ENCODE measurements at regions not wholly inside any gene's neighbourhood (a gene's known extent, or its start where the extent isn't known, plus 50 kb on each side); places are given as distances from the start of the nearest gene placed in this dataset.

DNA sequence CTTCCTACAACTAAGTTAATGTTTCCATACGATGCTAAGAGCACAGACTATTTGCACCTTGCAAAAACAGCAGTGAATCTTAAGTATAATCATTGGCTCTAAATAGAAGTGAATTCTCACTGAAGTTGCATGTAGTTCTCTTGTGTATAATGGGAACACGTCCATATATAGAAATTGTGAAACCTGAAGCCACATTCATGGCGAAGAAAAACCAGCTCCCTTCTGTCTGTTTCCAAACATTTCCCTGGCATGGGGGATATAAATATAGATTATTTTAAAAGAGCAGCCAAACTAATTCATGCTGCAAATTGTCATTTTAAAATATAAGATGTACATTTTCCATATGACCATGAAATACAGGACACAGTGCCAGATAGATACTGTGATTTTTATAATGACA lies 71.1 kb downstream of the TRAM1L1 start:
- no peak for DNase-seq (ENCODE audit: low read depth, low spot score)

DNA sequence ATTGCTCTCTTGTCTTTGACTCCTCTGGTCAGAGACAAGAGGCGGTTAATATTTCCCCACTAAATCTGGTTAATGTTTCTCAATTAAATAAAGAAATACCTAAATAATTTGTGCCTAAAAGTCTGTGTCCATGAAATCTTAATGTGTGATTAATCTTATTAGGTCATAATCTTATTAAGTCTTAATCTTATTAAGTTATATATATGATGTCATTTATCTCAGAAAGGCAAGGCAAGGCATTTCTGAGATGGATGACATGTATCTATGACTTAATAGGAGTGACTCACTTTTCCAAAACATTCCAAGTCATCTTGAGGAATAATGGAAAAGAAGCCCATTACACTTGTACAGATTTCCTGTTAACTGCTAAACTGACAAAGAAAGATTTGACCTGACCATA lies 74.7 kb downstream of the TRAM1L1 start:
- no peak for DNase-seq (ENCODE audit: low read depth, low spot score)

- no peak for DNase-seq (ENCODE audit: low read depth, low spot score)
These were observed 84.3 kb downstream of the TRAM1L1 start for GRCh38 chr4:117001077-117001476.

DNA sequence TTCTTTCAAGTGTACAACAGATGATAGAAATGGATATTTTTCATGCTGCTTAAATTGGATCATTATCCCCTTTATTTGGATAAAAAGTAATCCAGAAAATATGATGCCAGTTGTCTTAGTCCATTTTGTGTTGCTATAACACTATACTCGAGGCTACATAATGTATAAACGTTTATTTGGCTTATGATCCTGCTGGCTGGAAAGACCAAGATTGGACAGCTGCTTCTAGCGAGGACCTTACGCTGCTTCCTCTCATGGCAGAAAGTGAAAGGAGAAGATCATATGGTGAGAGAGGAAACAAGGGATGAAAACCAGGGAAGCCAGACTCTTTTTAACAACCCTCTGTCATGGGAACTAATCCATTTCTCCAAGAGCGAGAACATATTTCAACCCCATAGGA lies 102.7 kb downstream of the TRAM1L1 start:
- no peak for DNase-seq (ENCODE audit: low read depth, low spot score)

DNA sequence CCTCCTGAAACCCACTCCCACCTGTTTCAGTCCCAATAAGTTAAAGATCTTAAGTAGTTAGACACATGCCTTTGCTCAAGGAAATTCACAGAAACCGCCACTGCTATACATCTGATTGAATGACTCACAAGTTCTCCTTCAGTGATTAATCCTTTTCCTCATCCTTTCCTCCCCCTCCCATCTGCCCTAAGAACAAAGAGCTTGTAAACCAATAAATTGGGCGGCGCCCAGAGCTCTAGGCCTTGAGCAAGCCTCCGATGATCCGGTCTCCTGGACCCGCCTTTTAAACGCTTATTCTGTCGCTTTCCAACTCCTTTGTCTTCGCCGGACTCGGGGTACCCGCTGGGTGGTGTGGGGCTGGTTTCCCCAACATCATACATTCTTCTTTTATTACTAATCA lies 104.9 kb downstream of the TRAM1L1 start:
- DNase-seq (ENCODE audit: low read depth, low spot score): peak; percentile 23

DNA sequence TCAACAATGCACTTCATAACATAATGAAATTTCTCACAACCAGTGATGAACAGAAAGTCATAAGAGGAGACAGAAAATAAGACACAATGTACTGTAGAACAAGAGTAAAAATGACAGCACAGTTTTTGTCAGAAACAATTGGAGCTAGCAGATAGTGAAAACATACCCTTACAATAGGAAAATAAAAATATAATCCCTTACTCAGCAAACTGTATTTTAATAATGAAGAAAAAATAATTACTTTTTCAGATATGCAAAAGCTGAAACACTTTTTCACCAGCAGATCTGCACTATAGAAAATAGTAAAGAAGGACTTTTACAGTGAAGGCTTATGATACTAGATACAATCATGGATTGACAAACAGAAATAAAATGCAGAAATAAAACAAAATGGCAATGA lies 126.3 kb downstream of the TRAM1L1 start:
- DNase-seq (ENCODE audit: low read depth, low spot score): no peak

DNA sequence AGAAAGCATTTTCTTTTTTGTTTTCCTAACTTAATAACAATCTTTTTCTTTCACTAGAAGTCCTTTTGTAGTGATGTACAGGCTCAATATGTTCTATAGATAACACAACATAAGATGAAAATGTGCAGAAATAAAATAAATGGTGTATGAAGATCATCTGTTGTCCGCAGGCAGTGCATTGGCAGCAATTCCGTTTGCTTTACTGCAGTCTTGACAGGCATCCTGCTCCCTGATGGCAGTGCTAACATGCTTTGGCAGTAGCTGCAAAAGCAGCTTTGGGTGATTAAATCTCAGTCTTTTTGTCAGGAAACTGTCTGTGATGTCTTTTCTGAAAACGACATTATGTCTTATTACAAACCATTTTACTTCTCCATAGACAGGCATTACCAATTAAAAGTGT lies 131.4 kb downstream of the TRAM1L1 start:
- peak; percentile 3 for DNase-seq (ENCODE audit: low read depth, low spot score)

DNA sequence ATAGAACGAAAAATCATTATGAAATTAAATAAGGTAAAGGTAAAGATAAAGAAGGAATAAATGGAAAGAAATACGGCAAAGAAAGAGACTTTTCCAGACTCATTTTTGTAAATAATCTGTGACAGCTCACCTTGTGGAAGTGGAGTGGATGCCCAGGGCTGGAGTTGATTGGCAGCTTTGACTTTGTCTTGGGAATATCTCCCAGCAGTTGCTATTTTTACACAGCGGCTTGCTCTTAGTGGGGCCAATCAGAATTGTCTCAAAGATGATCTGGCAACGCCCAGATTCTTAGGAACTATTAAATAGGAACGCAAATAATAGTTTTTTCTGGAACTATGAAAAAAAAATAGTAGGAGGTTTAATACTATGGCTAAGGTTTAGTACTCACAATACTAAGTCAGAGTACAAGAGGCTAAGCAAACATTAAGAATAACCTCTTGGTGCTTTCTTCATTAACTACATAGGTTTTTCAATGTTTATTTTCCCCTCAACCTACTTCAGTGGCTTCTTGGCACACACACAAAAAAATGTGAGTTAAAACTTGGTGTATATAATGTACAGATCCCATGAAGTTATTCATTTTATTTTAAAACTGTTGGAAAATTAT lies 132.7 kb downstream of the TRAM1L1 start:
- DNase-seq (ENCODE audit: low read depth, low spot score): no peak

DNA sequence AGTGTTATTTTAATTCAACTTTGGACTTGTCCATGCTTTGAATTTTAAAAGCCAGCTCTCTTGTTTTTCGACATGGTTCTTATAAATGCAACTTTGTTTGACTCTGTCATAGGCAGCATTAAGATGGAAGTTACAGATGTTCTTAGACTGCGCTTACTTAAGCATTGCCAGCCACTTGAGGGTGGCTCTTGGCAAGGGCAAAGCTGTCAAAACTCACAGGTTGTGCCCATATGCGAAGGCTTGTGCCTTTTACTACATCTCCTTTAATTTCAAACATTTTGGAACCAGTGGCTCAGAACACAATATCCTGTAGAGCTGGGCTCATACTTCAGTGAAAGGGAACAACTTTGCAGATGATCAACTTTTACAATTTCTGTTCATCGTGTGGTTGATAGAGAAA lies 135.5 kb downstream of the TRAM1L1 start:
- DNase-seq (ENCODE audit: low read depth, low spot score): no peak

DNA sequence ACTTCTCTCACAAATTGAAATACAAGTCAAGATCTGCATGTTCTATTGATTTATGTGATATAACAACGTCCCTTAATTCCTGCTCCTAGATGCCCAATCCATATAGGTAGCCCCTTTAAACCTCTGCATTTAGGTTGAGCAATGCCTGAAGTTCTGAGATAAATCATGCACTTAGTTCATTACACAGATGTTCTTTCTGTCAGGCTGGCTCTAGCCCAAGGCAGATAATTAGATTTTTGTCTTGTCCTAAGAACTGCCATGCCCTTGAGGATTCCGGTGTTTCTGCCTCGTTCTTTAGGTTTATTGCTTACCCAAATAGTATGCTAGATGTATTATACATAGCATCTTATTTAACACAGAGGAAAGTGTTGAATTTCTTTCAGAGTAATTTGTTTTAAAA lies 143.1 kb downstream of the TRAM1L1 start:
- DNase-seq (ENCODE audit: low read depth, low spot score): no peak

DNA sequence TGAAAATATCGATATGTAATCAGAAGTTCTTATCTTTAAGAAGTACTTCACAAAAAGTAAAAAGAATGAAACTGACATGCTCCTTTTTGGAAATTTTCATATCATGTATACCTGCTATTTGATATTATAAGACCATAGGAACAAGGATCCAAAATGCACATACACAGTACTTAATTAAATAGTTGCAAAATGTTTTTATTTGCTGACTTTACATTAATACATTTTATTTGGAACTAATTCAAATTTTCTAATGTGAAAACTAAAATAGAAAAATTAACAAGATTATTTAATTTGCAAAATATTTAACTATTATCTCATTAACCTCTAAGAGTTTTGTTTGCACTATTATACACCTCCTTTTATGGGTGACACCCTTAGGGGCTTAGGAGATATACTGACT lies 155.0 kb downstream of the TRAM1L1 start:
- no peak for DNase-seq (ENCODE audit: low read depth, low spot score)

DNA sequence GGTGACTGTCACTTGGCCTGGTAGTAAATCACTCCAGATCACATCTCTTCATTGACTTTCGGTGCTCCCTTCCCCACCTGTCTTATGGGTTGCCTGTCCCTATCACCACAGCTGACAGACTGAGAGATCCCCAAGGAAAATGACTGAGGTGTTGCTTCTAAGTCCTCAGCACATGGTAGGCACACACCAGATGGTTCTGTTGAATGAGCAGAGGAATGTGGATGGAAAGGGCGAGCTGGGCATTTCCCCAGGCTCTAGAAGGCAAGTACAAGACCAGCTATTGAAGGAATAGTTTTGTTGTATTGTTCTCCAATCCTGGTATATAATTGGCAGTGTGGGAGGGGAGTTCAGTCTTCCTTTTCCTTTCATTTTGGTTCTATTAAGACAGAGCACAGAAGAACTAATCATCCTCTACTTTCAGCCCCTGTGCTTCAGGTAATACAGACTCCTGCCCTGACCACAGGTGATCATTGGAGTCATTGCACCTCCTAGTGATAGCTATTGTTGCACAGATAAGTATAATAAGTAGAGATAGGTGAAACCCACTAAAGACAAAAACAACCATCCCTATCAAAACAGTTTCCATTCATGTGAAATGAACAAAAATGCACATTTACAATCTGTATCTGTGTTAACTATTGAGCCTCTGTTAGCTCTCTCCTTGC lies 158.6 kb downstream of the TRAM1L1 start:
- peak; percentile 1 for DNase-seq (ENCODE audit: low read depth, low spot score)

- DNase-seq (ENCODE audit: low read depth, low spot score): peak; percentile 69
These were observed 159.4 kb downstream of the TRAM1L1 start for GRCh38 chr4:116925900-116926457.

GRCh38 chr4:116923389-116923788 lies 162.0 kb downstream of the TRAM1L1 start:
- no peak for DNase-seq (ENCODE audit: low read depth, low spot score)

DNA sequence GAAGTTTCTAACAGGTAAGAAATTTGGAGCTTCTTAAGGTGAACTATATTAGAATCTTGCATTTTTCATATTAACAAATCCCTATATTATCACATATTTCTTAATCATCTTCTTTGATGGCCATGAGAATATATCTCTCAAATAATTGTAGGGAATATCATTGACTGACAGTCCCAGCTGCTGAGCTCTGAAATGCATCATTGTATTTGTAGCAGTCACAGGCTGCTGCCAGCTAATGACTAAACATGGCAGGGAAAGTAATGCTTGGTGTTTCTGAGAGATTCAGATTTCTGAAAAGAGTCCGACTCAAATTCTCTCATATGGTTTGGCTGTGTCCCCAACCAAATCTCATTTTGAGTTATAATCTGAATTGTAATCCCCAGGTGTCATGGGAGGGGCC lies 171.9 kb downstream of the TRAM1L1 start:
- DNase-seq (ENCODE audit: low read depth, low spot score): no peak

DNA sequence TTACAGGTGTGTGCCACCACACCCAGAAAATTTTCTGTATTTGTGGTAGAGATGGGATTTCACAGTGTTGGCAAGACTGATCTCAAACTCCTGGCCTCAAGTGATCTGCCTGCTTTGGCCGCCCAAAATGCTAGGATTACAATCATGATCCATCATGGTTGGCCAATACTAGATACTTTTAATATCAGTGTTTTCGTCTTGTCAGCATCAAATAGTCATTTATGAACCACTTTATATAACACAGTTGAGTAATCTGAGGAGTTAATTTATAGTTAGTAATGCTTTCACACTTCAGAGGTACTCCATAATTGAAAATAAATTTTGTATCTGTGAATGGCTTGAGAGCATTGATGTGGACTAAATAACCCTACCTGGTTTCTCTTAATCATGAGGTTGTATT lies 178.6 kb downstream of the TRAM1L1 start:
- no peak for DNase-seq (ENCODE audit: low read depth, low spot score)

- no peak for DNase-seq (ENCODE audit: low read depth, low spot score)
These were observed 185.8 kb downstream of the TRAM1L1 start for GRCh38 chr4:116899561-116899960.

- DNase-seq (ENCODE audit: low read depth, low spot score): no peak
These were observed 199.8 kb downstream of the TRAM1L1 start for GRCh38 chr4:116885579-116885978.

- no peak for DNase-seq (ENCODE audit: low read depth, low spot score)
These were observed 202.9 kb downstream of the TRAM1L1 start for GRCh38 chr4:116882503-116882902.

GRCh38 chr4:116881077-116881476 lies 204.3 kb downstream of the TRAM1L1 start:
- DNase-seq (ENCODE audit: low read depth, low spot score): no peak

GRCh38 chr4:116880625-116881024 lies 204.8 kb downstream of the TRAM1L1 start:
- no peak for DNase-seq (ENCODE audit: low read depth, low spot score)

GRCh38 chr4:116878280-116878679 lies 207.1 kb downstream of the TRAM1L1 start:
- DNase-seq (ENCODE audit: low read depth, low spot score): no peak

- no peak for DNase-seq (ENCODE audit: low read depth, low spot score)
These were observed 208.3 kb downstream of the TRAM1L1 start for GRCh38 chr4:116877069-116877468.

Data from astrocyte of the hippocampus (primary cell).